ENCODE measurements at regions not wholly inside any gene's neighbourhood (a gene's known extent, or its start where the extent isn't known, plus 50 kb on each side); places are given as distances from the start of the nearest gene placed in this dataset.

- no peak for TF ChIP-seq CTCF (IDR thresholded peaks at IDR 0.05; ENCODE audit: low read length)
- no peak for TF ChIP-seq EZH2 (IDR thresholded peaks at IDR 0.05; ENCODE audit: borderline replicate concordance, low read length)
Measured at GRCh38 chr1:88300752-88301263, 383.3 kb upstream of the PKN2 start.

Data from OCI-LY1 (cell line).